ENCODE measurements at regions not wholly inside any gene's neighbourhood (a gene's known extent, or its start where the extent isn't known, plus 50 kb on each side); places are given as distances from the start of the nearest gene placed in this dataset.

DNA sequence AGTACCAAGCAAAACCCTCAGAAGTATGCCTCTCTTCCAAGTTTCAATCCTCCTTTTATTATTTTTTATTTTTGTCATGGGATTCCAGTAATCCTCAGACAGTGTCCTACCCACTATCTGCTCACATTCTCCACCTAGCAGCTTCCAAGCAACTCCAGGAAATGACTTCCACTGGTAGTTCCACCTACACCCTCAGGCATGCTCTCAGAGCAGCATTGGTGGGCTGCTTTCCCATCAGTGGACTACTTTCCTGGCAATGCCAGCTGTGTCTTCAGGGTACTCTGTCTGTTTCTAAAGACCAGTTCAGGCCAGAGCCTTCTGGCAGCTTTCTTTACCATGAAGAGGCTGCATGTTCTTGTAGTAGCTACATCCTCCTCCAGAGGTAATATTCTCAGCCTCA, 244.0 kb downstream of the HGF start (continued):
- TF ChIP-seq, protein P1, sequence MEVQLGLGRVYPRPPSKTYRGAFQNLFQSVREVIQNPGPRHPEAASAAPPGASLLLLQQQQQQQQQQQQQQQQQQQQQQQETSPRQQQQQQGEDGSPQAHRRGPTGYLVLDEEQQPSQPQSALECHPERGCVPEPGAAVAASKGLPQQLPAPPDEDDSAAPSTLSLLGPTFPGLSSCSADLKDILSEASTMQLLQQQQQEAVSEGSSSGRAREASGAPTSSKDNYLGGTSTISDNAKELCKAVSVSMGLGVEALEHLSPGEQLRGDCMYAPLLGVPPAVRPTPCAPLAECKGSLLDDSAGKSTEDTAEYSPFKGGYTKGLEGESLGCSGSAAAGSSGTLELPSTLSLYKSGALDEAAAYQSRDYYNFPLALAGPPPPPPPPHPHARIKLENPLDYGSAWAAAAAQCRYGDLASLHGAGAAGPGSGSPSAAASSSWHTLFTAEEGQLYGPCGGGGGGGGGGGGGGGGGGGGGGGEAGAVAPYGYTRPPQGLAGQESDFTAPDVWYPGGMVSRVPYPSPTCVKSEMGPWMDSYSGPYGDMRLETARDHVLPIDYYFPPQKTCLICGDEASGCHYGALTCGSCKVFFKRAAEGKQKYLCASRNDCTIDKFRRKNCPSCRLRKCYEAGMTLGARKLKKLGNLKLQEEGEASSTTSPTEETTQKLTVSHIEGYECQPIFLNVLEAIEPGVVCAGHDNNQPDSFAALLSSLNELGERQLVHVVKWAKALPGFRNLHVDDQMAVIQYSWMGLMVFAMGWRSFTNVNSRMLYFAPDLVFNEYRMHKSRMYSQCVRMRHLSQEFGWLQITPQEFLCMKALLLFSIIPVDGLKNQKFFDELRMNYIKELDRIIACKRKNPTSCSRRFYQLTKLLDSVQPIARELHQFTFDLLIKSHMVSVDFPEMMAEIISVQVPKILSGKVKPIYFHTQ (CRISPR knock-in tag; IDR thresholded peaks at IDR 0.05) = no peak
- TF ChIP-seq GABPB1 (CRISPR knock-in tag; IDR thresholded peaks at IDR 0.05) (no peak), NFATC4 (CRISPR knock-in tag; IDR thresholded peaks at IDR 0.05) (no peak), IRF2 (CRISPR knock-in tag; IDR thresholded peaks at IDR 0.05; ENCODE audit: borderline replicate concordance, low read depth) (no peak), TEAD4 (CRISPR knock-in tag; IDR thresholded peaks at IDR 0.05) (no peak), EMX1 (CRISPR knock-in tag; IDR thresholded peaks at IDR 0.05) (no peak)
- TF ChIP-seq, protein P2, sequence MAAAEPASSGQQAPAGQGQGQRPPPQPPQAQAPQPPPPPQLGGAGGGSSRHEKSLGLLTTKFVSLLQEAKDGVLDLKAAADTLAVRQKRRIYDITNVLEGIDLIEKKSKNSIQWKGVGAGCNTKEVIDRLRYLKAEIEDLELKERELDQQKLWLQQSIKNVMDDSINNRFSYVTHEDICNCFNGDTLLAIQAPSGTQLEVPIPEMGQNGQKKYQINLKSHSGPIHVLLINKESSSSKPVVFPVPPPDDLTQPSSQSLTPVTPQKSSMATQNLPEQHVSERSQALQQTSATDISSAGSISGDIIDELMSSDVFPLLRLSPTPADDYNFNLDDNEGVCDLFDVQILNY (CRISPR knock-in tag; IDR thresholded peaks at IDR 0.05) = no peak
- TF ChIP-seq, protein P3, sequence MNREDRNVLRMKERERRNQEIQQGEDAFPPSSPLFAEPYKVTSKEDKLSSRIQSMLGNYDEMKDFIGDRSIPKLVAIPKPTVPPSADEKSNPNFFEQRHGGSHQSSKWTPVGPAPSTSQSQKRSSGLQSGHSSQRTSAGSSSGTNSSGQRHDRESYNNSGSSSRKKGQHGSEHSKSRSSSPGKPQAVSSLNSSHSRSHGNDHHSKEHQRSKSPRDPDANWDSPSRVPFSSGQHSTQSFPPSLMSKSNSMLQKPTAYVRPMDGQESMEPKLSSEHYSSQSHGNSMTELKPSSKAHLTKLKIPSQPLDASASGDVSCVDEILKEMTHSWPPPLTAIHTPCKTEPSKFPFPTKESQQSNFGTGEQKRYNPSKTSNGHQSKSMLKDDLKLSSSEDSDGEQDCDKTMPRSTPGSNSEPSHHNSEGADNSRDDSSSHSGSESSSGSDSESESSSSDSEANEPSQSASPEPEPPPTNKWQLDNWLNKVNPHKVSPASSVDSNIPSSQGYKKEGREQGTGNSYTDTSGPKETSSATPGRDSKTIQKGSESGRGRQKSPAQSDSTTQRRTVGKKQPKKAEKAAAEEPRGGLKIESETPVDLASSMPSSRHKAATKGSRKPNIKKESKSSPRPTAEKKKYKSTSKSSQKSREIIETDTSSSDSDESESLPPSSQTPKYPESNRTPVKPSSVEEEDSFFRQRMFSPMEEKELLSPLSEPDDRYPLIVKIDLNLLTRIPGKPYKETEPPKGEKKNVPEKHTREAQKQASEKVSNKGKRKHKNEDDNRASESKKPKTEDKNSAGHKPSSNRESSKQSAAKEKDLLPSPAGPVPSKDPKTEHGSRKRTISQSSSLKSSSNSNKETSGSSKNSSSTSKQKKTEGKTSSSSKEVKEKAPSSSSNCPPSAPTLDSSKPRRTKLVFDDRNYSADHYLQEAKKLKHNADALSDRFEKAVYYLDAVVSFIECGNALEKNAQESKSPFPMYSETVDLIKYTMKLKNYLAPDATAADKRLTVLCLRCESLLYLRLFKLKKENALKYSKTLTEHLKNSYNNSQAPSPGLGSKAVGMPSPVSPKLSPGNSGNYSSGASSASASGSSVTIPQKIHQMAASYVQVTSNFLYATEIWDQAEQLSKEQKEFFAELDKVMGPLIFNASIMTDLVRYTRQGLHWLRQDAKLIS (CRISPR knock-in tag; IDR thresholded peaks at IDR 0.05; ENCODE audit: borderline replicate concordance) = no peak

DNA sequence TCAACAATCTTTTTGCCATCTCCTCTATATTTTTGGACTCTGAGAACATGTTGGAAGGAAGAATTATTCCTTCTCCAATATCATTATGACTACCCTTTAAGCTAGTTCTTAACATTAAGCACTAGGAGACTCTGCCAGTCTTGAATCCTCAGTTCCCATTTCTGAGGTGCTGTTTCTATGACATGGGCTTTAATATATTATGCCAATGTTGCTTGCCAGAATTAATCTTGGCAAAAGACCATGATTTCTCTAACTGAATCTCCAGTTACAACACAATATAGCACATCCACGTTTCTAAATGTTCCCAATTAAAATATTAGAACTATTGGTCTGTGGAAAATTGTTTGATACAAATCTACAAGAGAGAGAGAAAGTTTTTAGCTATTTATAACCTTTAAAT, 250.0 kb downstream of the HGF start:
- ATAC-seq (no peak), DNase-seq (ENCODE audit: low spot score) (no peak)
- Mint-ChIP-seq H3K27ac (no peak overlapping the region), H3K27me3 (ENCODE audit: low read depth) (no peaks in the 10 kb centered on the region), H3K9me3 (no peaks in the 10 kb centered on the region), H3K36me3 (no peaks in the 10 kb centered on the region), H3K4me3 (no peak overlapping the region), H3K4me1 (no peaks in the 10 kb centered on the region; the same call in 1 of the 2 replicates)
- POLR2A ChIA-PET = no interaction called here
- CTCF ChIA-PET = no interaction called here
- TF ChIP-seq, protein P4, sequence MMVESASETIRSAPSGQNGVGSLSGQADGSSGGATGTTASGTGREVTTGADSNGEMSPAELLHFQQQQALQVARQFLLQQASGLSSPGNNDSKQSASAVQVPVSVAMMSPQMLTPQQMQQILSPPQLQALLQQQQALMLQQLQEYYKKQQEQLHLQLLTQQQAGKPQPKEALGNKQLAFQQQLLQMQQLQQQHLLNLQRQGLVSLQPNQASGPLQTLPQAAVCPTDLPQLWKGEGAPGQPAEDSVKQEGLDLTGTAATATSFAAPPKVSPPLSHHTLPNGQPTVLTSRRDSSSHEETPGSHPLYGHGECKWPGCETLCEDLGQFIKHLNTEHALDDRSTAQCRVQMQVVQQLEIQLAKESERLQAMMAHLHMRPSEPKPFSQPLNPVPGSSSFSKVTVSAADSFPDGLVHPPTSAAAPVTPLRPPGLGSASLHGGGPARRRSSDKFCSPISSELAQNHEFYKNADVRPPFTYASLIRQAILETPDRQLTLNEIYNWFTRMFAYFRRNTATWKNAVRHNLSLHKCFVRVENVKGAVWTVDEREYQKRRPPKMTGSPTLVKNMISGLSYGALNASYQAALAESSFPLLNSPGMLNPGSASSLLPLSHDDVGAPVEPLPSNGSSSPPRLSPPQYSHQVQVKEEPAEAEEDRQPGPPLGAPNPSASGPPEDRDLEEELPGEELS (CRISPR knock-in tag; IDR thresholded peaks at IDR 0.05) = no peak
- no peak for TF ChIP-seq ESRRA (CRISPR knock-in tag; IDR thresholded peaks at IDR 0.05; ENCODE audit: borderline replicate concordance)
- TF ChIP-seq GRHL2 (CRISPR knock-in tag; IDR thresholded peaks at IDR 0.05; ENCODE audit: insufficient replicate concordance, severe bottlenecking) = no peak
- TF ChIP-seq, protein P5, sequence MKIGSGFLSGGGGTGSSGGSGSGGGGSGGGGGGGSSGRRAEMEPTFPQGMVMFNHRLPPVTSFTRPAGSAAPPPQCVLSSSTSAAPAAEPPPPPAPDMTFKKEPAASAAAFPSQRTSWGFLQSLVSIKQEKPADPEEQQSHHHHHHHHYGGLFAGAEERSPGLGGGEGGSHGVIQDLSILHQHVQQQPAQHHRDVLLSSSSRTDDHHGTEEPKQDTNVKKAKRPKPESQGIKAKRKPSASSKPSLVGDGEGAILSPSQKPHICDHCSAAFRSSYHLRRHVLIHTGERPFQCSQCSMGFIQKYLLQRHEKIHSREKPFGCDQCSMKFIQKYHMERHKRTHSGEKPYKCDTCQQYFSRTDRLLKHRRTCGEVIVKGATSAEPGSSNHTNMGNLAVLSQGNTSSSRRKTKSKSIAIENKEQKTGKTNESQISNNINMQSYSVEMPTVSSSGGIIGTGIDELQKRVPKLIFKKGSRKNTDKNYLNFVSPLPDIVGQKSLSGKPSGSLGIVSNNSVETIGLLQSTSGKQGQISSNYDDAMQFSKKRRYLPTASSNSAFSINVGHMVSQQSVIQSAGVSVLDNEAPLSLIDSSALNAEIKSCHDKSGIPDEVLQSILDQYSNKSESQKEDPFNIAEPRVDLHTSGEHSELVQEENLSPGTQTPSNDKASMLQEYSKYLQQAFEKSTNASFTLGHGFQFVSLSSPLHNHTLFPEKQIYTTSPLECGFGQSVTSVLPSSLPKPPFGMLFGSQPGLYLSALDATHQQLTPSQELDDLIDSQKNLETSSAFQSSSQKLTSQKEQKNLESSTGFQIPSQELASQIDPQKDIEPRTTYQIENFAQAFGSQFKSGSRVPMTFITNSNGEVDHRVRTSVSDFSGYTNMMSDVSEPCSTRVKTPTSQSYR (CRISPR knock-in tag; IDR thresholded peaks at IDR 0.05) = no peak
- TF ChIP-seq, protein P6, sequence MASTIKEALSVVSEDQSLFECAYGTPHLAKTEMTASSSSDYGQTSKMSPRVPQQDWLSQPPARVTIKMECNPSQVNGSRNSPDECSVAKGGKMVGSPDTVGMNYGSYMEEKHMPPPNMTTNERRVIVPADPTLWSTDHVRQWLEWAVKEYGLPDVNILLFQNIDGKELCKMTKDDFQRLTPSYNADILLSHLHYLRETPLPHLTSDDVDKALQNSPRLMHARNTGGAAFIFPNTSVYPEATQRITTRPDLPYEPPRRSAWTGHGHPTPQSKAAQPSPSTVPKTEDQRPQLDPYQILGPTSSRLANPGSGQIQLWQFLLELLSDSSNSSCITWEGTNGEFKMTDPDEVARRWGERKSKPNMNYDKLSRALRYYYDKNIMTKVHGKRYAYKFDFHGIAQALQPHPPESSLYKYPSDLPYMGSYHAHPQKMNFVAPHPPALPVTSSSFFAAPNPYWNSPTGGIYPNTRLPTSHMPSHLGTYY (CRISPR knock-in tag; IDR thresholded peaks at IDR 0.05) = no peak
- TF ChIP-seq, protein P7, sequence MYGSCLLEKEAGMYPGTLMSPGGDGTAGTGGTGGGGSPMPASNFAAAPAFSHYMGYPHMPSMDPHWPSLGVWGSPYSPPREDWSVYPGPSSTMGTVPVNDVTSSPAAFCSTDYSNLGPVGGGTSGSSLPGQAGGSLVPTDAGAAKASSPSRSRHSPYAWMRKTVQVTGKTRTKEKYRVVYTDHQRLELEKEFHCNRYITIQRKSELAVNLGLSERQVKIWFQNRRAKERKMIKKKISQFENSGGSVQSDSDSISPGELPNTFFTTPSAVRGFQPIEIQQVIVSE (CRISPR knock-in tag; IDR thresholded peaks at IDR 0.05; ENCODE audit: borderline replicate concordance) = no peak
- TF ChIP-seq NFATC4 (CRISPR knock-in tag; IDR thresholded peaks at IDR 0.05) = no peak
- TF ChIP-seq, protein P8, sequence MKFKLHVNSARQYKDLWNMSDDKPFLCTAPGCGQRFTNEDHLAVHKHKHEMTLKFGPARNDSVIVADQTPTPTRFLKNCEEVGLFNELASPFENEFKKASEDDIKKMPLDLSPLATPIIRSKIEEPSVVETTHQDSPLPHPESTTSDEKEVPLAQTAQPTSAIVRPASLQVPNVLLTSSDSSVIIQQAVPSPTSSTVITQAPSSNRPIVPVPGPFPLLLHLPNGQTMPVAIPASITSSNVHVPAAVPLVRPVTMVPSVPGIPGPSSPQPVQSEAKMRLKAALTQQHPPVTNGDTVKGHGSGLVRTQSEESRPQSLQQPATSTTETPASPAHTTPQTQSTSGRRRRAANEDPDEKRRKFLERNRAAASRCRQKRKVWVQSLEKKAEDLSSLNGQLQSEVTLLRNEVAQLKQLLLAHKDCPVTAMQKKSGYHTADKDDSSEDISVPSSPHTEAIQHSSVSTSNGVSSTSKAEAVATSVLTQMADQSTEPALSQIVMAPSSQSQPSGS (CRISPR knock-in tag; IDR thresholded peaks at IDR 0.05; ENCODE audit: borderline replicate concordance, low read depth) = no peak
- no peak for TF ChIP-seq KAT7 (CRISPR knock-in tag; IDR thresholded peaks at IDR 0.05; ENCODE audit: borderline replicate concordance)
- TF ChIP-seq, protein P9, sequence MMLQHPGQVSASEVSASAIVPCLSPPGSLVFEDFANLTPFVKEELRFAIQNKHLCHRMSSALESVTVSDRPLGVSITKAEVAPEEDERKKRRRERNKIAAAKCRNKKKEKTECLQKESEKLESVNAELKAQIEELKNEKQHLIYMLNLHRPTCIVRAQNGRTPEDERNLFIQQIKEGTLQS (CRISPR knock-in tag; conservative IDR thresholded peaks at IDR 0.05) = no peak
